ENCODE measurements at regions not wholly inside any gene's neighbourhood (a gene's known extent, or its start where the extent isn't known, plus 50 kb on each side); places are given as distances from the start of the nearest gene placed in this dataset.

DNA sequence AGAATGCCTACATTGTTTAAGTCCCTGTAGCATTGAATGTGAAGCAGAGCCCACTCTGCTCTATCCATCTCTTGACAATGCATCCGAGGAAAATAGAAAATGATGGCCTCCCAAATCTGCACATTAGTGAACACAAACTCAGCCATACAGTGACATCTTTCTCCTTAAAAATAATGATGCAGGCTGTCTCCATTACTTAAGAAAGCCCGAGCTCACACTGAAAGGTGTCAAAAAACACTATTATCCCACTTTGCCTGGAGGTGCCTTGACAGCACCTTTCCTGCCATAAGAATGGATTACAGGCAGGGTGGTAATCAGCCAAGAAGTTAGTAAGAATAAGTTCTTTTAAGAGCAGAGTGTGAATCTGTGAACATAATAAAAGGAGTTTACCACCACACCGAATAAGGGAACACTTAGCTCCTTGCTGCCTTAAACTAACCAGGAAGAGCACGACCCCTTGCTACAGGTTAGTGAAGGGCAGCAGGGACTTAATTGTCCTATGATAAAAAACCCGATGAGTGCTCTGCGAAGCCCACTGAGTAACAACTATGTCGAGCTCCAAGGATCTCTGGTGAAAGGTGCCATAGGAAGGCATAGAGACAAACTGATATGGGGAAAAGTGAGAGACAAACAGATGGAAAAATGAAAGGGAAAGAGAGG lies 123.2 kb upstream of the TUSC7 start:
- dilution Hi-C loops (cut with MboI; ENCODE audit: extremely low pct_ligation_motif_present, low sequenced_read_pairs), result no loop called here
- H3K27ac ChIP-seq (ENCODE audit: control insufficient read depth, insufficient read depth, low read length), result no peak overlapping the region
- TF ChIP-seq, protein P1, sequence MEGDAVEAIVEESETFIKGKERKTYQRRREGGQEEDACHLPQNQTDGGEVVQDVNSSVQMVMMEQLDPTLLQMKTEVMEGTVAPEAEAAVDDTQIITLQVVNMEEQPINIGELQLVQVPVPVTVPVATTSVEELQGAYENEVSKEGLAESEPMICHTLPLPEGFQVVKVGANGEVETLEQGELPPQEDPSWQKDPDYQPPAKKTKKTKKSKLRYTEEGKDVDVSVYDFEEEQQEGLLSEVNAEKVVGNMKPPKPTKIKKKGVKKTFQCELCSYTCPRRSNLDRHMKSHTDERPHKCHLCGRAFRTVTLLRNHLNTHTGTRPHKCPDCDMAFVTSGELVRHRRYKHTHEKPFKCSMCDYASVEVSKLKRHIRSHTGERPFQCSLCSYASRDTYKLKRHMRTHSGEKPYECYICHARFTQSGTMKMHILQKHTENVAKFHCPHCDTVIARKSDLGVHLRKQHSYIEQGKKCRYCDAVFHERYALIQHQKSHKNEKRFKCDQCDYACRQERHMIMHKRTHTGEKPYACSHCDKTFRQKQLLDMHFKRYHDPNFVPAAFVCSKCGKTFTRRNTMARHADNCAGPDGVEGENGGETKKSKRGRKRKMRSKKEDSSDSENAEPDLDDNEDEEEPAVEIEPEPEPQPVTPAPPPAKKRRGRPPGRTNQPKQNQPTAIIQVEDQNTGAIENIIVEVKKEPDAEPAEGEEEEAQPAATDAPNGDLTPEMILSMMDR (optimal IDR thresholded peaks at IDR 0.05 in 1 of 3, IDR thresholded peaks at IDR 0.05 in 1 of 3, conservative IDR thresholded peaks at IDR 0.05 in 1 of 3; ENCODE audit: extremely low read depth in 1 of 3, insufficient read depth in 2 of 3, low read length in 3 of 3), result no peak
- TF ChIP-seq EZH2 (IDR thresholded peaks at IDR 0.05; ENCODE audit: low read length), result no peak
- H2AFZ ChIP-seq (ENCODE audit: control insufficient read depth, low read length), result no peak overlapping the region
- no peaks in the 10 kb centered on the region for H3K36me3 ChIP-seq (ENCODE audit: control insufficient read depth in 2 of 2, extremely low read depth in 1 of 2, insufficient read depth in 2 of 2, low read length in 2 of 2)
- FAIRE-seq, result no peak
- no peaks in the 10 kb centered on the region for H3K27me3 ChIP-seq (ENCODE audit: control insufficient read depth, extremely low read depth, insufficient read depth, low read length)
- no peak overlapping the region for H3K9ac ChIP-seq (ENCODE audit: control insufficient read depth, extremely low read depth, insufficient read depth, low read length)
- no peaks in the 10 kb centered on the region for H3K9me3 ChIP-seq (ENCODE audit: control insufficient read depth, low read depth, low read length)
- H3K4me2 ChIP-seq (ENCODE audit: control insufficient read depth, extremely low read depth, insufficient read depth, low read depth, low read length), result no peak overlapping the region
- H3K79me2 ChIP-seq (ENCODE audit: control insufficient read depth, insufficient read depth, low read length), result no peaks in the 10 kb centered on the region
- H3K4me1 ChIP-seq (ENCODE audit: control insufficient read depth, extremely low read depth, insufficient read depth, low read length), result no peaks in the 10 kb centered on the region
- no peak overlapping the region for H3K4me3 ChIP-seq (ENCODE audit: control insufficient read depth in 2 of 3, extremely low read depth in 1 of 3, insufficient read depth in 2 of 3, low read depth in 1 of 3, low read length in 3 of 3)
- H4K20me1 ChIP-seq (ENCODE audit: control insufficient read depth, extremely low read depth, insufficient read depth, low read length), result no peaks in the 10 kb centered on the region
- no peaks in the 10 kb centered on the region for H3K9me1 ChIP-seq (ENCODE audit: control insufficient read depth, extremely low read depth, insufficient read depth, low read length)
- DNase-seq (ENCODE audit: low read depth, low spot score), result no peak

DNA sequence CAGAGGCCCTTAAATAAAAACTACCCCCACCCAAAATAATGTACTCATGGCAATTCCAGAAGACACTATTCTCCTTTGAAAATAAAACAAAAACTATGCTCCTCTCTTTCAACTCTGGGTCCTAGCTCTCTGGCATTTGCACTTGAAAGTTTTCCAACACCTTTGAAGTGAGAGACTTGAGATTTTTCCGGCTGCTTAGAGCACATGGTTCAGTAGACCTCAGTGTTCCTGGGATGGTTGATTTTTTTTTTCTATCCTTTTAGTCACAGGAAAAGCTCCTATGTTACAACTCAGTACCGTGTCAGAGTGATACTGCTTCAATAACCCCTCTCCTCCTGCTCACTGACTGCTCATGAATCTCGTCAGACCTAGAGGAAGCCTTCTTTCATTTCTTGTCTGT lies 118.3 kb upstream of the TUSC7 start:
- H3K36me3 ChIP-seq (ENCODE audit: control insufficient read depth in 2 of 2, extremely low read depth in 1 of 2, insufficient read depth in 2 of 2, low read length in 2 of 2), result no peaks in the 10 kb centered on the region
- H3K9me1 ChIP-seq (ENCODE audit: control insufficient read depth, extremely low read depth, insufficient read depth, low read length), result no peaks in the 10 kb centered on the region
- no peaks in the 10 kb centered on the region for H3K4me1 ChIP-seq (ENCODE audit: control insufficient read depth, extremely low read depth, insufficient read depth, low read length)
- no peak overlapping the region for H3K4me2 ChIP-seq (ENCODE audit: control insufficient read depth, extremely low read depth, insufficient read depth, low read depth, low read length)
- FAIRE-seq (no peak), DNase-seq (ENCODE audit: low read depth, low spot score) (no peak)
- H4K20me1 ChIP-seq (ENCODE audit: control insufficient read depth, extremely low read depth, insufficient read depth, low read length), result no peaks in the 10 kb centered on the region
- H3K9me3 ChIP-seq (ENCODE audit: control insufficient read depth, low read depth, low read length), result no peaks in the 10 kb centered on the region
- dilution Hi-C loops (cut with MboI; ENCODE audit: extremely low pct_ligation_motif_present, low sequenced_read_pairs), result no loop called here
- no peaks in the 10 kb centered on the region for H3K79me2 ChIP-seq (ENCODE audit: control insufficient read depth, insufficient read depth, low read length)
- no peak overlapping the region for H2AFZ ChIP-seq (ENCODE audit: control insufficient read depth, low read length)
- no peak overlapping the region for H3K27ac ChIP-seq (ENCODE audit: control insufficient read depth, insufficient read depth, low read length)
- no peaks in the 10 kb centered on the region for H3K27me3 ChIP-seq (ENCODE audit: control insufficient read depth, extremely low read depth, insufficient read depth, low read length)
- H3K4me3 ChIP-seq (ENCODE audit: control insufficient read depth in 2 of 3, extremely low read depth in 1 of 3, insufficient read depth in 2 of 3, low read depth in 1 of 3, low read length in 3 of 3), result no peak overlapping the region
- no peak for TF ChIP-seq EZH2 (IDR thresholded peaks at IDR 0.05; ENCODE audit: low read length)
- TF ChIP-seq, protein P1 (optimal IDR thresholded peaks at IDR 0.05 in 1 of 3, IDR thresholded peaks at IDR 0.05 in 1 of 3, conservative IDR thresholded peaks at IDR 0.05 in 1 of 3; ENCODE audit: extremely low read depth in 1 of 3, insufficient read depth in 2 of 3, low read length in 3 of 3), result no peak
- H3K9ac ChIP-seq (ENCODE audit: control insufficient read depth, extremely low read depth, insufficient read depth, low read length), result no peak overlapping the region
